Central memory CD8-positive, alpha-beta T cell (primary cell): ENCODE measurements at regions not wholly inside any gene's neighbourhood (a gene's known extent, or its start where the extent isn't known, plus 50 kb on each side); places are given as distances from the start of the nearest gene placed in this dataset.
"Not testable (repeated sequence)": the region's sequence is repeated elsewhere in the genome, so short reads cannot be mapped to it uniquely, and the experiment has no call there.

ENCODE experiments used
- ATAC-seq: fragments of 150-1000 bp; cut with Tn5 transposase; replicated peaks from 2 replicates; pipeline ENCODE4 v1.10.0; 2022; ENCODE audit warnings: mild to moderate bottlenecking, moderate FRiP score, moderate number of reproducible peaks; ENCODE audit not compliant: poor library complexity, severe bottlenecking; ENCODE audit errors: extremely low read depth
- DNase-seq, 2 donors: peaks; one replicate each; pipeline ENCODE4 v3.0.0; 2021; ENCODE audit warnings: low spot score in 2 of 2
- H3K27ac Mint-ChIP-seq: one replicate; pipeline ENCODE4 v1.8.0; 2022; ENCODE audit warnings: low read depth, mild to moderate bottlenecking, moderate library complexity, mixed read lengths
- H3K27me3 Mint-ChIP-seq: one replicate; pipeline ENCODE4 v1.8.0; 2022; ENCODE audit warnings: mixed read lengths
- H3K36me3 Mint-ChIP-seq: one replicate; pipeline ENCODE4 v1.8.0; 2022; ENCODE audit warnings: mild to moderate bottlenecking, moderate library complexity, mixed read lengths; ENCODE audit not compliant: insufficient read depth
- H3K4me1 Mint-ChIP-seq: one replicate; pipeline ENCODE4 v1.8.0; 2022; ENCODE audit warnings: mixed read lengths
- H3K4me3 Mint-ChIP-seq: one replicate; pipeline ENCODE4 v1.8.0; 2022; ENCODE audit warnings: mild to moderate bottlenecking, moderate library complexity, mixed read lengths
- H3K9me3 Mint-ChIP-seq: one replicate; pipeline ENCODE4 v1.8.0; 2022; ENCODE audit warnings: mixed read lengths

GRCh38 chr4:11643081-11643480, 214.4 kb upstream of the HS3ST1 start:
- not testable (repeated sequence) for DNase-seq

GRCh38 chr4:11640584-11640983, 211.9 kb upstream of the HS3ST1 start:
- Mint-ChIP-seq H3K27ac (no peak overlapping the region), H3K27me3 (no peaks in the 10 kb centered on the region), H3K4me1 (no peaks in the 10 kb centered on the region), H3K36me3 (no peaks in the 10 kb centered on the region), H3K9me3 (peaks cover 5% of the 10 kb centered on the region), H3K4me3 (no peak overlapping the region)
- DNase-seq (no peak), ATAC-seq (no peak)

More at GRCh38 chr4:11643081-11643480, 214.4 kb upstream of the HS3ST1 start:
- H3K4me3 Mint-ChIP-seq, ATAC-seq, H3K27ac Mint-ChIP-seq, H3K4me1 Mint-ChIP-seq, H3K36me3 Mint-ChIP-seq, H3K27me3 Mint-ChIP-seq: not testable (repeated sequence)
- peaks cover 11% of the 10 kb centered on the region for H3K9me3 Mint-ChIP-seq

- H3K4me3 Mint-ChIP-seq = no peak overlapping the region
- no peak overlapping the region for H3K27ac Mint-ChIP-seq
- H3K9me3 Mint-ChIP-seq = no peaks in the 10 kb centered on the region
- H3K4me1 Mint-ChIP-seq = no peaks in the 10 kb centered on the region
- no peaks in the 10 kb centered on the region for H3K27me3 Mint-ChIP-seq
- no peaks in the 10 kb centered on the region for H3K36me3 Mint-ChIP-seq
- ATAC-seq = no peak
- DNase-seq = no peak
These were observed 207.9 kb upstream of the HS3ST1 start for GRCh38 chr4:11636551-11636950.

GRCh38 chr4:11636031-11636430, 207.3 kb upstream of the HS3ST1 start:
- no peak overlapping the region for H3K4me3 Mint-ChIP-seq
- no peak for ATAC-seq
- H3K9me3 Mint-ChIP-seq = no peaks in the 10 kb centered on the region
- no peaks in the 10 kb centered on the region for H3K27me3 Mint-ChIP-seq
- no peaks in the 10 kb centered on the region for H3K4me1 Mint-ChIP-seq
- no peak for DNase-seq
- H3K27ac Mint-ChIP-seq = no peak overlapping the region
- no peaks in the 10 kb centered on the region for H3K36me3 Mint-ChIP-seq

GRCh38 chr4:11635342-11635741, 206.6 kb upstream of the HS3ST1 start:
- peaks cover 2% of the 10 kb centered on the region for H3K9me3 Mint-ChIP-seq
- no peaks in the 10 kb centered on the region for H3K27me3 Mint-ChIP-seq
- ATAC-seq = no peak
- no peak overlapping the region for H3K4me3 Mint-ChIP-seq
- no peaks in the 10 kb centered on the region for H3K4me1 Mint-ChIP-seq
- DNase-seq = no peak
- no peaks in the 10 kb centered on the region for H3K36me3 Mint-ChIP-seq
- H3K27ac Mint-ChIP-seq = no peak overlapping the region

- no peak overlapping the region for H3K4me3 Mint-ChIP-seq
- H3K36me3 Mint-ChIP-seq = no peaks in the 10 kb centered on the region
- H3K9me3 Mint-ChIP-seq = peaks cover 11% of the 10 kb centered on the region
- DNase-seq = no peak
- no peaks in the 10 kb centered on the region for H3K4me1 Mint-ChIP-seq
- H3K27ac Mint-ChIP-seq = no peak overlapping the region
- no peak for ATAC-seq
- no peaks in the 10 kb centered on the region for H3K27me3 Mint-ChIP-seq
These were observed 205.6 kb upstream of the HS3ST1 start for GRCh38 chr4:11634283-11634682.

- no peak for DNase-seq
- H3K27ac Mint-ChIP-seq = no peak overlapping the region
- no peaks in the 10 kb centered on the region for H3K27me3 Mint-ChIP-seq
- peaks cover 11% of the 10 kb centered on the region for H3K9me3 Mint-ChIP-seq
- H3K36me3 Mint-ChIP-seq = no peaks in the 10 kb centered on the region
- H3K4me3 Mint-ChIP-seq = no peak overlapping the region
- H3K4me1 Mint-ChIP-seq = no peaks in the 10 kb centered on the region
- ATAC-seq = no peak
These were observed 204.7 kb upstream of the HS3ST1 start for GRCh38 chr4:11633430-11633829.

GRCh38 chr4:11632483-11632882, 203.8 kb upstream of the HS3ST1 start:
- Mint-ChIP-seq H3K36me3 (no peaks in the 10 kb centered on the region), H3K9me3 (peaks cover 11% of the 10 kb centered on the region), H3K27me3 (no peaks in the 10 kb centered on the region), H3K27ac (no peak overlapping the region), H3K4me3 (no peak overlapping the region), H3K4me1 (no peaks in the 10 kb centered on the region)
- ATAC-seq (no peak), DNase-seq (no peak)

GRCh38 chr4:11632025-11632424, 203.3 kb upstream of the HS3ST1 start:
- Mint-ChIP-seq H3K4me1 (no peaks in the 10 kb centered on the region), H3K4me3 (no peak overlapping the region), H3K36me3 (no peaks in the 10 kb centered on the region), H3K27ac (no peak overlapping the region), H3K27me3 (no peaks in the 10 kb centered on the region), H3K9me3 (peaks cover 11% of the 10 kb centered on the region)
- DNase-seq (no peak), ATAC-seq (no peak)

GRCh38 chr4:11631416-11631815, 202.7 kb upstream of the HS3ST1 start:
- Mint-ChIP-seq H3K4me1 (no peaks in the 10 kb centered on the region), H3K36me3 (no peaks in the 10 kb centered on the region), H3K27ac (no peak overlapping the region), H3K9me3 (peaks cover 11% of the 10 kb centered on the region), H3K27me3 (no peaks in the 10 kb centered on the region), H3K4me3 (no peak overlapping the region)
- ATAC-seq (no peak), DNase-seq (no peak)

GRCh38 chr4:11628093-11628725, 199.5 kb upstream of the HS3ST1 start:
- Mint-ChIP-seq H3K4me1 (no peaks in the 10 kb centered on the region), H3K36me3 (no peaks in the 10 kb centered on the region), H3K27me3 (no peaks in the 10 kb centered on the region), H3K27ac (no peak overlapping the region), H3K4me3 (no peak overlapping the region), H3K9me3 (peaks cover 11% of the 10 kb centered on the region)
- DNase-seq (no peak), ATAC-seq (no peak)

- Mint-ChIP-seq H3K4me3 (no peak overlapping the region), H3K9me3 (peaks cover 11% of the 10 kb centered on the region), H3K4me1 (no peaks in the 10 kb centered on the region), H3K36me3 (no peaks in the 10 kb centered on the region), H3K27ac (no peak overlapping the region), H3K27me3 (no peaks in the 10 kb centered on the region)
- ATAC-seq = no peak
- DNase-seq = no peak
These were observed 197.4 kb upstream of the HS3ST1 start for GRCh38 chr4:11626066-11626465.

GRCh38 chr4:11625211-11625610, 196.5 kb upstream of the HS3ST1 start:
- Mint-ChIP-seq H3K36me3 (no peaks in the 10 kb centered on the region), H3K4me3 (no peak overlapping the region), H3K9me3 (peaks cover 8% of the 10 kb centered on the region), H3K27me3 (no peaks in the 10 kb centered on the region), H3K4me1 (no peaks in the 10 kb centered on the region), H3K27ac (no peak overlapping the region)
- ATAC-seq = no peak
- no peak for DNase-seq
